Brain microvascular endothelial cell (primary cell): ENCODE measurements at regions not wholly inside any gene's neighbourhood (a gene's known extent, or its start where the extent isn't known, plus 50 kb on each side); places are given as distances from the start of the nearest gene placed in this dataset.
A peak's percentile ranks its signal among the peaks of the same experiment; 100 is the strongest.

Source experiments
- DNase-seq: peaks from one replicate; pipeline ENCODE4 v3.0.0-alpha.2; 2020
- H3K27ac ChIP-seq: fragments of 250-450 bp; sonication (Bioruptor Pico); 2 replicates; pipeline ENCODE4 v1.5.1; 2020; ENCODE audit warnings: mild to moderate bottlenecking, moderate library complexity
- H3K27me3 ChIP-seq: fragments of 250-450 bp; sonication (Bioruptor Pico); replicated peaks from 2 replicates; pipeline ENCODE4 v1.5.1; 2020; ENCODE audit warnings: mild to moderate bottlenecking
- H3K36me3 ChIP-seq: fragments of 250-450 bp; sonication (Bioruptor Pico); replicated peaks from 2 replicates; pipeline ENCODE4 v1.5.1; 2020; ENCODE audit warnings: mild to moderate bottlenecking
- H3K4me3 ChIP-seq: 2 replicates; pipeline ENCODE4 v1.5.1; 2011; ENCODE audit warnings: low read depth, mild to moderate bottlenecking, control low read depth, low read length, moderate library complexity
- CTCF ChIP-seq: IDR thresholded peaks from 2 replicates; pipeline ENCODE4 v1.5.1; 2011; ENCODE audit warnings: low read depth, mild to moderate bottlenecking, moderate library complexity, low read length, control low read depth, inconsistent platforms; ENCODE audit errors: missing control alignments
- in situ Hi-C: cut with HindIII; loops from 2 replicates; pipeline ENCODE4 v1.10.0; 2017; ENCODE audit warnings: low sequenced_read_pairs, low pct_ligation_motif_present

- DNase-seq: peak; percentile 5
- Histone ChIP-seq H3K36me3 (no peaks in the 10 kb centered on the region), H3K27ac (no peak overlapping the region), H3K4me3 (no peak overlapping the region), H3K27me3 (no peaks in the 10 kb centered on the region)
- in situ Hi-C loops: no loop called here
- TF ChIP-seq CTCF: no peak
Observed at GRCh38 chr1:38690790-38691449, 168.7 kb downstream of the RRAGC start.

GRCh38 chr1:38686927-38687255 lies 172.7 kb downstream of the RRAGC start:
- no peak overlapping the region for H3K27ac ChIP-seq
- no peak overlapping the region for H3K4me3 ChIP-seq
- H3K27me3 ChIP-seq: no peaks in the 10 kb centered on the region
- H3K36me3 ChIP-seq: no peaks in the 10 kb centered on the region
- TF ChIP-seq CTCF: no peak
- in situ Hi-C loops: no loop called here
- DNase-seq: no peak

GRCh38 chr1:38686167-38686926 lies 173.2 kb downstream of the RRAGC start:
- H3K27me3 ChIP-seq: no peaks in the 10 kb centered on the region
- H3K36me3 ChIP-seq: no peaks in the 10 kb centered on the region
- H3K27ac ChIP-seq: no peak overlapping the region
- no peak overlapping the region for H3K4me3 ChIP-seq
- DNase-seq: no peak
- in situ Hi-C loops: no loop called here
- TF ChIP-seq CTCF: no peak

- Histone ChIP-seq H3K27ac (no peak overlapping the region), H3K27me3 (no peaks in the 10 kb centered on the region), H3K36me3 (no peaks in the 10 kb centered on the region), H3K4me3 (no peak overlapping the region)
- no peak for DNase-seq
- TF ChIP-seq CTCF: no peak
- in situ Hi-C loops: no loop called here
Observed at GRCh38 chr1:38685388-38685787, 174.2 kb downstream of the RRAGC start.

- in situ Hi-C loops: no loop called here
Observed at GRCh38 chr1:38680801-38681510, 178.6 kb downstream of the RRAGC start.

More at GRCh38 chr1:38680801-38681510, 178.6 kb downstream of the RRAGC start:
- no peaks in the 10 kb centered on the region for H3K27me3 ChIP-seq
- TF ChIP-seq CTCF: no peak
- H3K4me3 ChIP-seq: no peak overlapping the region
- H3K36me3 ChIP-seq: no peaks in the 10 kb centered on the region
- DNase-seq: no peak
- H3K27ac ChIP-seq: no peak overlapping the region
